ENCODE measurements at regions not wholly inside any gene's neighbourhood (a gene's known extent, or its start where the extent isn't known, plus 50 kb on each side); places are given as distances from the start of the nearest gene placed in this dataset.
A peak's percentile ranks its signal among the peaks of the same experiment; 100 is the strongest.

DNA sequence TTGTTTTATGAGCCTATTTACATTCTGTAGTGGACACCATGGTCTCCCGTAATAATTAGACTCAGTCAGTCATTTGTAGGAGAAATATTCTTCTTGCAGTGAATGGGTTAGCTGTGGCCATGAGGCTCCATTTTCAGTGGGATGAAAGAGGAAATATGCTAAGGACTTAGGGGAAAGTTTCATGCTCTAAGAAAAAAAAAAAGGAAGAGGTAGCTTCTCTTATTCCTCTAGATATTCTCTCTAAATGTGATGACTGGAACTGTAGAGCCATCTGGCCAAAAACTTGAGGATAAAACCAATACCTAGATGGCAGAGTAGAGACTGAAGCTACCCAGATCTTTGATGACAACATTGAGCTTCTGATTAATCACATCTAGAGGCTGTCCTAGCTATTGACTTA is 75.8 kb upstream of the SESN3 start:
- DNase-seq (ENCODE audit: low read depth) = no peak

DNA sequence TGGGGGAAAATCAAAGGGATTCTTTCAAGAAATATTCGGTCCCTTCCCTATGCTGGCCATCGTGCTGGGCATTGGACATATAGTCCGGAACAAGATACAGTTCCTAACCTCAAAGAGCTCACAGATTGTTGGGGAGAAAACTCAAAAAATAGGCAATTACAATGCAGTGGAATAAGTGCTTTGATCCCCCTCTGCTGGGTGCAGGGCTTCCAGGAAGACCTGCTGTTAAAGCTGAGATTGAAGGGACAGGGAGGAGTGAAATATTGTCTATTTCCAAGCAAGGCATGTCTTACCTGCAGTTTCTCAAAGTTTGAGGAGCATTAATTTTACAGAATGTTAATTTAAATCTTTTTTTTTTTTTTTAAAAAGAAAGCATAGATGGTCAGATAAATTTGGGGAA is 75.1 kb upstream of the SESN3 start:
- DNase-seq (ENCODE audit: low read depth) = no peak

- DNase-seq (ENCODE audit: low read depth) = no peak
Observed at GRCh38 chr11:95305705-95306104, 74.7 kb upstream of the SESN3 start.

GRCh38 chr11:95304777-95305176 is 73.8 kb upstream of the SESN3 start:
- DNase-seq (ENCODE audit: low read depth) = no peak

DNA sequence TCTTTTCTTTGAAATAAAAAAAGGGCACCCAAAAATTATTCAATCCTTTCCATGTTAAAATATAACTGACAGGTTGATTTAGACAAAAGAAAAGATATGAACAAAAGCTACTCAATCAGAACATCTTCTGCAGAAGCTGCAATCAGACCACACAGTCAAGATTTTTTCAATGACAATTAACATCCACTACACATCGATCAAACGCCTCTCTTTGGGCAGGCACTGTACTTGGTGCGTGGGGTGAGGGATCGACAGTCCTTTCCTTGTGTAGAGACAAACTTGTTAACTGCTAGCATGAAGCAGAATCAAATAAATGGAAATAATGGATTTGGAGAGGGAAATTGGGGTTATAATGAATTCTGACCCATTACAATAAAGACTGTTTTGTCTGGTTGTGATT is 71.2 kb upstream of the SESN3 start:
- no peak for DNase-seq (ENCODE audit: low read depth)

GRCh38 chr11:95301474-95301873 is 70.5 kb upstream of the SESN3 start:
- DNase-seq (ENCODE audit: low read depth) = no peak

DNA sequence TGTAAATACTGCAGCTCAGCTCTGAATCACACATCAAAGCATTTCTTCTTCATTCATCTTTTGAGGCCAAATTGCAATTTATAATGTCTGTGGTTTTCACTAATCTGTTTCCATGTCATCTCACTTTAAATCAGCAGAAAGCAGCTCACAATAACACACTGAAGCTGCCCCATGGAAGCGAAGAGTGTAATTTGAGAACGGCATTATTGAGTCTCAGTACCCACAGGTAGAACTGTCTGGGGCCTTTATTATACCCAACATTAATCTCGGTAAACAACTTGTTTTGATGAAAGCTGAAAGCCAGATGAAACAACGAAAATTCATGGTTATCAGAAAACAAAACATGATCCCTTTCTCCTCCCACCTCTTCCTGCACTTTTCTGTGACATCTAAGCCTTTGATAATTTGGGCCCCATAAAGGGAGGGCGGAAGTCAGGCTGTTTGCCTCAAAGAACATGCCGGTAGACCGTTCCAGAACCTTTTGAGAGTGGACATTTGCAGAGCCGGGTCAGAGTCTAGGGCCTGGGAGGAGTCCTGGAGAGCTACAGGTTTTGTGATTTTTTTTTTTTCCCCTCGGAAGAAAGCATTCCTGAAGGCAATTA is 68.2 kb upstream of the SESN3 start:
- peak; percentile 17 for DNase-seq (ENCODE audit: low read depth)

- no peak for DNase-seq (ENCODE audit: low read depth)
Observed at GRCh38 chr11:95297680-95298452, 66.9 kb upstream of the SESN3 start.

DNA sequence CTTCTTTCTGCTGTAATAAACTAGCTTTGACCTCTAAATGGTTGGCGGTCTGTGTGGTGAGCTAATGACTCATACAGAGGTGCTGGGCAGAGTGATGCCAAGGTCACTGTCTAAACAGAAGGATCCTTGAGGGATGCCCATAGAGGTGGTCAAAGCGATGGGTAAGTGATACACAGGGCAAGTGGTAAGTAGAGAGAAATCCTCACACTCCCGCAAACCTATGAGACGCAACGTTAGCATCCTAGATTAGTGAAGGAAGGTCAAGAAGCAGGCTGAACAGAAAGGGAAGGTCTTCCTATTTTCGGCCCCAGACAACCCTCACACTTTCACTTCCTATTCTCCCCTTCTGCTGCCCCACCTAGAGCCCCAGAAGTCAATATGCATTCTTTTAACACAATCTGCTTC is 65.6 kb upstream of the SESN3 start:
- DNase-seq (ENCODE audit: low read depth) = no peak

- DNase-seq (ENCODE audit: low read depth) = no peak
Observed at GRCh38 chr11:95296165-95296564, 65.2 kb upstream of the SESN3 start.

GRCh38 chr11:95295382-95296149 is 64.6 kb upstream of the SESN3 start:
- no peak for DNase-seq (ENCODE audit: low read depth)

- DNase-seq (ENCODE audit: low read depth) = no peak
Observed at GRCh38 chr11:95294701-95295100, 63.7 kb upstream of the SESN3 start.

- DNase-seq (ENCODE audit: low read depth) = no peak
Observed at GRCh38 chr11:95293116-95293515, 62.1 kb upstream of the SESN3 start.

GRCh38 chr11:95291946-95292345 is 60.9 kb upstream of the SESN3 start:
- no peak for DNase-seq (ENCODE audit: low read depth)

GRCh38 chr11:95289378-95290101 is 58.5 kb upstream of the SESN3 start:
- no peak for DNase-seq (ENCODE audit: low read depth)

DNA sequence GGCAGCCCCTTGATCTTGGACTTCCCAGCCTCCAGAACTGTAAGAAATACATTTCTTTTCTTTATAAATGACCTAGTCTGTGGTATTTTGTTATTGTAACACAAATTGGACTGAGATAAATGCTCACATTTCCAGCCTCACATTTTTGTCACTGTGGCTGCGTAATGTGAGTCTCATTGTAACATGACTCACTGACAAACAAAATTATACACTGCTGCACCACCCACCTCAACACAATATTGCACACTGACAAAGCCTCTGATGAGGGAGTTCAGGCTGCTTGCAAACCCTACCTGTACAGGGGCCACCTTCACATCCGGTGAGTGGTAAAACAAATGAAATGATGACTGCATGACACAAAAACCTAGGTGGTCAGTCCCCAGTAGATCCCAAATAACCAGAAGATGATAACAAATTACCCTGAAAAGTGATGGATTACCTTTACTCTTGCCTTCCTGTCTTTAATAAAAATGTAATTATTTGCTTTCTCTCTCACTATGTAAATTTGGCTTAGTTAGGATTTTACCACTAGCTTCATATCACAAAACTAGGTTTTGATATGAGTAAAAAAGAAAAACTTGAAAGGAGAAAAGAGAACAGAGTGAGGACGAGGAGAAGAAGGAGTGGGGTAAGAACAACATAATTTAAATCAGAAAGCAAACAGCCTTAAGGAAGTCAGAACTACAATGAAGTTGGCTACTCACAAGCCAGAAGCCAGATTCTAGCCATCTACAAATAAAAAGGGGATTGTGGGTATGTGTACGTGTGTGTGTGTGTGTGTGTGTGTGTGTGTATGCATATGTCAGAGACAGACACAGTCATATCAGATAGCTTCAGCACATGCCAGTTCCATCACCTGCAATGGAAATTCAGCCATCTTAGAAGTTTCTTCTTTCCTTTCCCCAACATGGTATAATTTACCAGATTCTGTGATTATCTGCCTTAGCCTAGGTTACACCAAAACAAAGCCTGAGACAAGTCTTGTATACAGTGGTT is 53.4 kb upstream of the SESN3 start:
- no peak for DNase-seq (ENCODE audit: low read depth)

GRCh38 chr11:95283650-95284049 is 52.6 kb upstream of the SESN3 start:
- DNase-seq (ENCODE audit: low read depth) = no peak

GRCh38 chr11:95283146-95283545 is 52.1 kb upstream of the SESN3 start:
- DNase-seq (ENCODE audit: low read depth) = no peak

DNA sequence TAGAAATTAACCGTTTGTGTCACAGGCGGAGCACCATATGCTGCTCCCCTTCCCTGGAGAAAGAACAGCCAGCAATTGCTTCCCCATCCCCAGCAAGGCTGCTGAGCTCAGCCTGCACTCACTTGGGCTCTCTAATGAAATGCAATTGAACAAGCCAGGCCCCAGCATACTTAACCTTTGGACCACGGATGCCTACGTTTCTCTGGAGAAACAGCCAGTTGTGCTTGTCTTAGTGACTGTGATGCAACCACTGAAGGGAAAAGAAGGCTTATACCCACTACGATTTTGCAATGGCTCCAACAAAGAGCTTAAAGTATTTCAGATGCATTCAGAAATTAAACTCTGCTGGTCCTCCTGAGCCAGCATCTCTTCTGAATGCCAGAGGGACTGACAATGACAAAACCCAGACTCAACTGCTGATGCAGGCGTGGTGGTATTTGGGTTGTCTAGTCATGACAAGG is 51.3 kb upstream of the SESN3 start:
- no peak for DNase-seq (ENCODE audit: low read depth)

All from GM04503 (cell line).